Astrocyte (in vitro differentiated cells and primary cell): ENCODE measurements at regions not wholly inside any gene's neighbourhood (a gene's known extent, or its start where the extent isn't known, plus 50 kb on each side); places are given as distances from the start of the nearest gene placed in this dataset.

Experiments used
- CTCF ChIP-seq: IDR thresholded peaks from 2 replicates; pipeline ENCODE4 v1.5.1; 2011; ENCODE audit warnings: low read depth, mild to moderate bottlenecking, inconsistent platforms, low read length, moderate library complexity; ENCODE audit not compliant: insufficient read depth
- EZH2 ChIP-seq: IDR thresholded peaks from 2 replicates; pipeline ENCODE4 v1.6.1; 2012; ENCODE audit warnings: mild to moderate bottlenecking, low read length, inconsistent platforms; ENCODE audit not compliant: insufficient read depth

GRCh38 chrX:52280812-52281211 is 88.0 kb upstream of the XAGE2 start:
- TF ChIP-seq CTCF (no peak), EZH2 (no peak)
